K562 (cell line): ENCODE measurements at regions not wholly inside any gene's neighbourhood (a gene's known extent, or its start where the extent isn't known, plus 50 kb on each side); places are given as distances from the start of the nearest gene placed in this dataset.

Experiments used
- ATAC-seq: fragments of 200-7000 bp; cut with Tn5 transposase; 3 replicates; pipeline ENCODE4 v1.9.1; 2020; ENCODE audit warnings: moderate library complexity
- BruUV-seq: library from RNA; stranded (reverse); fragments of 400-500 nt; replicated peaks from 2 replicates; lab custom pipeline; 2021; lab: Mats Ljungman, UMichigan
- CTCF ChIA-PET: fragments of 300-600 bp; formaldehyde crosslinking; extraction: SDS; loops from one replicate; lab custom pipeline; 2021; ENCODE audit warnings: low intra/inter-chr PET ratio; lab: Yijun Ruan, JAX
- POLR2A ChIA-PET: fragments of 300-600, 350-650 bp; sonication (Branson Sonifier 250); formaldehyde crosslinking; extraction: SDS; loops from one replicate; lab custom pipeline; 2021; ENCODE audit warnings: antibody characterized with exemption, inconsistent platforms; lab: Yijun Ruan, JAX
- DNase-seq, 4 experiments: peaks; one replicate each; pipeline versions ENCODE4 v3.0.0 to v3.0.0-alpha.2; 2011 to 2018; ENCODE audit warnings: low spot score in 3 of 4, mixed read lengths in 3 of 4; ENCODE audit errors: extremely low read depth in 1 of 4
- FAIRE-seq: peaks from 2 replicates; lab custom pipeline; 2011; peaks lifted over from hg19 to GRCh38; lab: Jason Lieb, UNC
- H2AFZ ChIP-seq: 2 replicates; pipeline ENCODE4 v1.6.0; 2011; ENCODE audit warnings: low read depth, low read length, control low read depth, inconsistent platforms
- H3K27ac ChIP-seq: fragments of 200-600 bp; 3 replicates; pipeline ENCODE4 v1.8.0; 2011; ENCODE audit warnings: low read depth, mild to moderate bottlenecking, control low read depth, inconsistent platforms, low read length, moderate library complexity, mixed read lengths; ENCODE audit errors: extremely low read depth
- H3K27me3 ChIP-seq, 2 experiments: fragments of 300-600 bp in 1 of 2; 2 replicates in 1 of 2; 3 replicates in 1 of 2; pipeline versions ENCODE4 v1.6.0 to v1.8.0; 2011; ENCODE audit warnings: inconsistent platforms in 2 of 2, low read length in 2 of 2, mild to moderate bottlenecking in 1 of 2, mixed read lengths in 1 of 2, moderate library complexity in 1 of 2; ENCODE audit not compliant: control insufficient read depth in 2 of 2, insufficient read depth in 2 of 2
- H3K36me3 ChIP-seq: fragments of 300-600 bp; 3 replicates; pipeline ENCODE4 v1.8.0; 2011; ENCODE audit warnings: mild to moderate bottlenecking, low read length, inconsistent platforms; ENCODE audit not compliant: control insufficient read depth, insufficient read depth
- H3K4me1 ChIP-seq, 2 experiments: fragments of 200-600 bp in 1 of 2; replicated peaks in 1 of 2; 2 replicates in 1 of 2; 3 replicates in 1 of 2; pipeline versions ENCODE4 v1.5.1 to v1.8.0; 2011; ENCODE audit warnings: inconsistent platforms in 2 of 2, low read length in 2 of 2, mild to moderate bottlenecking in 1 of 2, mixed read lengths in 1 of 2, moderate library complexity in 1 of 2; ENCODE audit not compliant: control insufficient read depth in 2 of 2, insufficient read depth in 2 of 2
- H3K4me2 ChIP-seq: 2 replicates; pipeline ENCODE4 v1.6.1; 2011; ENCODE audit warnings: low read length, control low read depth, inconsistent platforms, mixed read lengths; ENCODE audit not compliant: insufficient read depth
- H3K4me3 ChIP-seq: fragments of 200-600 bp; sonication (generic), shearing (Covaris generic); 2 replicates; pipeline ENCODE4 v1.5.1; 2016; ENCODE audit warnings: control low read depth, inconsistent platforms
- H3K79me2 ChIP-seq: fragments of 200-600 bp; 3 replicates; pipeline ENCODE4 v1.8.0; 2011; ENCODE audit warnings: low read length, inconsistent platforms; ENCODE audit not compliant: control insufficient read depth, insufficient read depth
- H3K9ac ChIP-seq, 2 experiments: 2 replicates each; pipeline versions ENCODE4 v1.6.0 to v1.6.1; 2011; ENCODE audit warnings: low read depth in 2 of 2, low read length in 2 of 2, control low read depth in 1 of 2, inconsistent platforms in 1 of 2, mild to moderate bottlenecking in 1 of 2, mixed read lengths in 1 of 2; ENCODE audit not compliant: insufficient read depth in 1 of 2
- H3K9me1 ChIP-seq: one replicate; pipeline ENCODE4 v1.6.0; 2011; ENCODE audit warnings: inconsistent platforms, mild to moderate bottlenecking, low read length, moderate library complexity; ENCODE audit not compliant: control insufficient read depth, insufficient read depth
- H3K9me3 ChIP-seq: replicated peaks from 2 replicates; pipeline ENCODE4 v1.5.1; 2011; ENCODE audit warnings: low read depth, low read length, inconsistent platforms; ENCODE audit not compliant: control insufficient read depth, insufficient read depth
- H4K20me1 ChIP-seq: replicated peaks from 2 replicates; pipeline ENCODE4 v1.6.1; 2011; ENCODE audit warnings: low read length, inconsistent platforms, mixed read lengths; ENCODE audit not compliant: control insufficient read depth, insufficient read depth
- CBX3 ChIP-seq, 2 experiments: IDR thresholded peaks; 1 replicate in 1 of 2; 2 replicates in 1 of 2; pipeline ENCODE4 v1.6.1; 2012; ENCODE audit warnings: inconsistent platforms in 2 of 2, low read length in 2 of 2, borderline replicate concordance in 1 of 2, control low read depth in 1 of 2
- TRIM28 ChIP-seq: fragments of 450-650 bp; IDR thresholded peaks from 2 replicates; pipeline ENCODE4 v1.6.1; 2017
- ZFP91 ChIP-seq: sonication (generic); formaldehyde crosslinking; IDR thresholded peaks from 2 replicates; pipeline ENCODE4 v1.8.0; 2022; ENCODE audit warnings: mild to moderate bottlenecking, missing genetic modification reagents
- WGBS: fragments of 100-300 bp; shearing (Covaris generic); methylation state at CpG from one replicate; pipeline ENCODE4 v1.1.6; 2016; ENCODE audit warnings: low coverage, mixed read lengths; ENCODE audit not compliant: insufficient coverage; ENCODE audit errors: missing lambda C conversion rate; 5-methylcytosine and 5-hydroxymethylcytosine counted together
- in situ Hi-C: fragments of 300-500 bp; cut with MboI; formaldehyde crosslinking; loops from 4 replicates; pipeline ENCODE4 v1.15.0; 2018; ENCODE audit warnings: inconsistent platforms, mixed read lengths
- intact Hi-C: fragments of 100-400 bp; cut with micrococcal nuclease; formaldehyde crosslinking; loops from 2 replicates; pipeline ENCODE4 v1.14.2; 2022

GRCh38 chr11:28526406-28526751 is 418.2 kb downstream of the METTL15 start:
- ATAC-seq (no peak), DNase-seq (peak in 2 of 4 experiments; percentile 8 to 15), FAIRE-seq (no peak)
- no peak overlapping the region for H2AFZ ChIP-seq
- no peaks in the 10 kb centered on the region for H3K9me1 ChIP-seq
- no peaks in the 10 kb centered on the region for H3K36me3 ChIP-seq
- H3K79me2 ChIP-seq, result no peaks in the 10 kb centered on the region
- intact Hi-C loops, result loop anchor here (5.0 kb wide), 1 partner anchor 819 kb away; no protein-coding TSS in a partner anchor
- no peak overlapping the region for H3K4me3 ChIP-seq
- WGBS, result 8% methylated on average over 1 of the region's 1 CpG
- ChIA-PET CTCF (no interaction called here), POLR2A (no interaction called here)
- BruUV-seq, result no TSS peak
- H4K20me1 ChIP-seq, result no peaks in the 10 kb centered on the region
- no peaks in the 10 kb centered on the region for H3K4me1 ChIP-seq
- H3K9me3 ChIP-seq, result no peaks in the 10 kb centered on the region
- in situ Hi-C loops, result no loop called here
- no peaks in the 10 kb centered on the region for H3K27me3 ChIP-seq
- no peak for TF ChIP-seq ZFP91
- peak in 1 of 2 experiments; percentile 74; a peak in 2 of 3 replicates for TF ChIP-seq CBX3 (IDR thresholded peaks at IDR 0.05; ENCODE audit: borderline replicate concordance in 1 of 2, low read length in 2 of 2)
- TF ChIP-seq TRIM28, result 0 out of 2 replicates have a peak, but pooled peaks have one; percentile 40
- no peak overlapping the region for H3K9ac ChIP-seq
- H3K4me2 ChIP-seq, result no peak overlapping the region
- no peak overlapping the region for H3K27ac ChIP-seq
